GM10248 (cell line): ENCODE measurements at regions not wholly inside any gene's neighbourhood (a gene's known extent, or its start where the extent isn't known, plus 50 kb on each side); places are given as distances from the start of the nearest gene placed in this dataset.
"Not testable (repeated sequence)": the region's sequence is repeated elsewhere in the genome, so short reads cannot be mapped to it uniquely, and the experiment has no call there.

ENCODE experiments used
- CTCF ChIA-PET: fragments of 300-600 bp; sonication (Branson Sonifier 250); formaldehyde crosslinking; extraction: SDS; loops from one replicate; lab custom pipeline; 2021; ENCODE audit warnings: antibody characterized with exemption; lab: Yijun Ruan, JAX
- POLR2A ChIA-PET: fragments of 350-650 bp; sonication (Branson Sonifier 250); formaldehyde crosslinking; extraction: SDS; loops from one replicate; lab custom pipeline; 2020; ENCODE audit warnings: antibody characterized with exemption; lab: Yijun Ruan, JAX
- DNase-seq: peaks from one replicate; pipeline ENCODE4 v3.0.0; 2012; ENCODE audit errors: extremely low spot score
- CTCF ChIP-seq: IDR thresholded peaks from 2 replicates; pipeline ENCODE4 v1.5.1; 2012; ENCODE audit warnings: mild to moderate bottlenecking, low read depth; ENCODE audit errors: extremely low read depth, missing control alignments, control extremely low read depth

- CTCF ChIA-PET, DNase-seq, POLR2A ChIA-PET: not testable (repeated sequence)
Observed at GRCh38 chr22:12541412-12542170, 2986.4 kb upstream of the OR11H1 start.

- POLR2A ChIA-PET, DNase-seq, CTCF ChIA-PET: not testable (repeated sequence)
Observed at GRCh38 chr22:12553366-12553765, 2974.6 kb upstream of the OR11H1 start.

DNA sequence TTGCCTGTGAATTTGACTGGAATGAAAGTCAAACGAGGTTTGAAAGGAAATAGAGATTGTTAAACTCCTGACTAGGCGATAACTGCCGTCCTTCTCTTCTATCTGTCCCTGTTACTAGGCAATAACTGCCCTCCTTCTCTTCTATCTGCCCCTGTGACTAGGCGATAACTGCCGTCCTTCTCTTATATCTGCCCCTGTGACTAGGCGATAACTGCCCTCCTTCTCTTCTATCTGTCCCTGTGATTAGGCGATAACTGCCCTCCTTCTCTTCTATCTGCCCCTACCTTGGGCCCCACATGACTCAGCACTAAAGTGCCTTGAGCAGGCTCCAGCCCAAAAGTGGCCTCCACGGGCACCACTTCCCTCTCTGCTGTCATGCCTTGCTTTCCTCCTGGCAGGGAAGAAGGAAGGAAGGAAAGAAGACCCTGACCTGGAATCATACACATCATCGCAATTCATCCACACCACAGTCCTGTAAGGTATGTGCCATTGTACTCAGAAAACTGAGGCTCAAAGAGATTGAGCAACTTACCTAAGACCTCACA is 2973.3 kb upstream of the OR11H1 start:
- CTCF ChIA-PET, DNase-seq, POLR2A ChIA-PET: not testable (repeated sequence)

DNA sequence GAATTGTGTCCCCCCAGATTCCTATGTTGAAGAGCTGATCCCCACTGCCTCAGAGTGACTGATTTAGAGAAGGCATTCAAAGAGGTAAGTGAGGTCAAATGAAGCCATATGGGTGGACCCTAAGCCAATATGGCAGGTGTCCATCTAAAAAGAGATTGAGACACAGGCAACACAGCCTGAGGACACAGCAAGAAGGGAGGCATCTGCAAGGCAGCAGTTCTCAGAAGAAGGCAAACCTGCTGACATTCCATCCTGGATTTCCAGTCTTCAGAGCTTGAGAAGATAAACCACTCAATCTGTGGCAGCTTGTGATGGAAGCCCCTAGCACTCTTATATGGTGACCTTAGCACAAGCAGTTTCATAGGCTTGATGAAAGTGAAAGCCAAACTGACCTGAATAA is 2956.5 kb upstream of the OR11H1 start:
- POLR2A ChIA-PET, CTCF ChIA-PET, DNase-seq: not testable (repeated sequence)

- peak; percentile 10 for TF ChIP-seq CTCF
- DNase-seq, CTCF ChIA-PET, POLR2A ChIA-PET: not testable (repeated sequence)
Observed at GRCh38 chr22:12579655-12580054, 2948.3 kb upstream of the OR11H1 start.

GRCh38 chr22:12584457-12584856 is 2943.5 kb upstream of the OR11H1 start:
- DNase-seq, POLR2A ChIA-PET, CTCF ChIA-PET: not testable (repeated sequence)

- CTCF ChIA-PET, POLR2A ChIA-PET, DNase-seq: not testable (repeated sequence)
Observed at GRCh38 chr22:12584874-12585273, 2943.1 kb upstream of the OR11H1 start.

- POLR2A ChIA-PET, CTCF ChIA-PET, DNase-seq: not testable (repeated sequence)
Observed at GRCh38 chr22:12595724-12596123, 2932.3 kb upstream of the OR11H1 start.

DNA sequence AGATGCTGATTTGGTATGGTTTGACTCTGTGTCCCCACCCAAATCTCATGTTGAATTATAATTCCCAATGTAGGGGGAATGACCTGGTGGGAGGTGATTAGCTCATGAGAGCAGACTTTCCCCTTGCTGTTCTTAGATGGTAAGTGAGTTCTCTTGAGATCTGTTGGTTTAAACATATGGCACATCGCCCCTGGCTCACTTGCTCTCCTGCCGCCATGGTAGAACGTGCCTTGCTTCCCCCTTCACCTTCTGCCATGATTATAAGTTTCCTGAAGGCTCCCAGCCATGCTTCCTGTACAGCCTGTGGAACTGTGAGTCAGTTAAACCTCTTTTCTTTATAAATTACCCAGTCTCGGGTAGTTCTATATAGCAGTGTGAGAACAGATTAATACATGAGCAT is 2930.2 kb upstream of the OR11H1 start:
- POLR2A ChIA-PET, result not testable (repeated sequence)

GRCh38 chr22:12601510-12601869 is 2926.5 kb upstream of the OR11H1 start:
- CTCF ChIA-PET, POLR2A ChIA-PET, DNase-seq: not testable (repeated sequence)

More for the DNA sequence above, 2930.2 kb upstream of the OR11H1 start:
- CTCF ChIA-PET, DNase-seq: not testable (repeated sequence)

GRCh38 chr22:12601870-12602779 is 2925.9 kb upstream of the OR11H1 start:
- POLR2A ChIA-PET, result no interaction called here
- TF ChIP-seq CTCF, result no peak
- no peak for DNase-seq
- CTCF ChIA-PET, result no interaction called here

- CTCF ChIA-PET, DNase-seq, POLR2A ChIA-PET: not testable (repeated sequence)
Observed at GRCh38 chr22:12603399-12603798, 2924.6 kb upstream of the OR11H1 start.

DNA sequence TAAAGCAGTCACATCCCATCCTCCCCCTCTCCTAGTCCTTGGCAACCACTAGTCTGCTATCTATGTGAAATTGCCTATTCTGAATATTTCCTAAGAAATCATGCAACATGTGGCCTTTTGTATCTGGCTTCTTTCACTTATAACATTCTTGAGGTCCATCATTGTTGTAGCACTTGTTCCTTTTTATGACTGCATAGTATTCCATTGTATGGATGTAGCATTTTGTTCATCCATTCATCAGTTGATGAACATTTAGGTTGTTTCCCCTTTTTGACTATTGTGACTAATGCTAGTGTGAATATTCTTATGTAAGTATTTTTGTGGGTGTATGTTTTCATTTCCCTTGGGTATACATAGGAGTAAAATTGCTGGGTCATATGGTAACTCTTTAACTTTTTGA is 2924.2 kb upstream of the OR11H1 start:
- DNase-seq, CTCF ChIA-PET, POLR2A ChIA-PET: not testable (repeated sequence)

DNA sequence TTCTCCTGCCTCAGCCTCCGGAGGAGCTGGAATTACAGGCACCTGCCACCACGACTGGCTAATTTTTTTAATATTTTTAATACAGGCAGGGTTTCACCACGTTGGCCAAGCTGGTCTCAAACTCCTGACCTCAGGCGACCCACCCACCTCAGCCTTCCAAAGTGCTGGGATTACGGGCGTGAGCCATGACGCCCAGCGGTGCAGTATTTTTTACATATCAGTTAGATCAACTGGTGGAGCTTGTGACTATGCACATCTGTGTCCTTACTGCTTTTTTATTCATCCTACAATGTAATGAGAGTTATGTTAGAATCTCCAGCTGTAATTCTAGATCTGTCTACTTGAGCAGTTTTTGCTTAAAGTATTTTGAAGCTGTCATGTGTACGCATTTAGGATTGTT is 2919.5 kb upstream of the OR11H1 start:
- POLR2A ChIA-PET, CTCF ChIA-PET, DNase-seq: not testable (repeated sequence)
